DOHH2 (cell line): ENCODE measurements at regions not wholly inside any gene's neighbourhood (a gene's known extent, or its start where the extent isn't known, plus 50 kb on each side); places are given as distances from the start of the nearest gene placed in this dataset.

ENCODE experiments used
- H3F3A ChIP-seq: fragments of 200-600 bp; sonication (generic), shearing (Covaris generic); 2 replicates; pipeline ENCODE4 v1.6.0; 2016; ENCODE audit warnings: antibody characterized with exemption, mild to moderate bottlenecking; ENCODE audit not compliant: control insufficient read depth, insufficient read depth
- H3K27ac ChIP-seq: fragments of 200-600 bp; sonication (generic); 2 replicates; pipeline ENCODE4 v1.5.1; 2014; ENCODE audit warnings: low read depth, mild to moderate bottlenecking, low read length, moderate library complexity
- H3K27me3 ChIP-seq: fragments of 200-600 bp; sonication (generic); 2 replicates; pipeline ENCODE4 v1.6.1; 2014; ENCODE audit warnings: mild to moderate bottlenecking, low read length, mixed read lengths; ENCODE audit not compliant: control insufficient read depth
- H3K36me3 ChIP-seq: fragments of 200-600 bp; sonication (generic); 2 replicates; pipeline ENCODE4 v1.6.1; 2014; ENCODE audit warnings: mild to moderate bottlenecking, low read length, moderate library complexity, mixed read lengths; ENCODE audit not compliant: control insufficient read depth
- H3K4me1 ChIP-seq: fragments of 200-600 bp; sonication (generic); 2 replicates; pipeline ENCODE4 v1.6.1; 2014; ENCODE audit warnings: mild to moderate bottlenecking, low read length, mixed read lengths; ENCODE audit not compliant: control insufficient read depth
- H3K4me2 ChIP-seq: fragments of 200-600 bp; sonication (generic); 2 replicates; pipeline ENCODE4 v1.6.0; 2014; ENCODE audit warnings: mild to moderate bottlenecking, low read length, moderate library complexity
- H3K4me3 ChIP-seq: fragments of 200-600 bp; sonication (generic); 2 replicates; pipeline ENCODE4 v1.5.1; 2014; ENCODE audit warnings: mild to moderate bottlenecking, low read length, mixed read lengths
- H3K79me2 ChIP-seq: fragments of 200-600 bp; sonication (generic); 2 replicates; pipeline ENCODE4 v1.6.1; 2014; ENCODE audit warnings: mild to moderate bottlenecking, low read length, mixed read lengths; ENCODE audit not compliant: control insufficient read depth
- H3K9me2 ChIP-seq: fragments of 200-600 bp; sonication (generic); replicated peaks from 2 replicates; pipeline ENCODE4 v1.6.1; 2014; ENCODE audit warnings: mild to moderate bottlenecking, low read length, mixed read lengths; ENCODE audit not compliant: control insufficient read depth
- H3K9me3 ChIP-seq: fragments of 200-600 bp; sonication (generic); 2 replicates; pipeline ENCODE4 v1.6.1; 2014; ENCODE audit warnings: antibody characterized with exemption, low read length, mixed read lengths; ENCODE audit not compliant: control insufficient read depth, insufficient read depth
- H4K20me1 ChIP-seq: fragments of 200-600 bp; sonication (generic); 2 replicates; pipeline ENCODE4 v1.6.0; 2014; ENCODE audit warnings: low read depth, mild to moderate bottlenecking, antibody characterized with exemption, low read length, moderate library complexity; ENCODE audit not compliant: control insufficient read depth, insufficient read depth
- CTCF ChIP-seq: fragments of 200-600 bp; sonication (generic); IDR thresholded peaks from one replicate; pipeline ENCODE4 v1.5.1; 2014; ENCODE audit warnings: antibody characterized with exemption, mild to moderate bottlenecking, low read depth, low read length; ENCODE audit not compliant: poor library complexity, severe bottlenecking
- EZH2phosphoT487 ChIP-seq: fragments of 200-600 bp; sonication (generic); IDR thresholded peaks from 2 replicates; pipeline ENCODE4 v1.6.1; 2017; ENCODE audit warnings: borderline replicate concordance, mild to moderate bottlenecking, antibody characterized with exemption, low read length, moderate library complexity, mixed read lengths

DNA sequence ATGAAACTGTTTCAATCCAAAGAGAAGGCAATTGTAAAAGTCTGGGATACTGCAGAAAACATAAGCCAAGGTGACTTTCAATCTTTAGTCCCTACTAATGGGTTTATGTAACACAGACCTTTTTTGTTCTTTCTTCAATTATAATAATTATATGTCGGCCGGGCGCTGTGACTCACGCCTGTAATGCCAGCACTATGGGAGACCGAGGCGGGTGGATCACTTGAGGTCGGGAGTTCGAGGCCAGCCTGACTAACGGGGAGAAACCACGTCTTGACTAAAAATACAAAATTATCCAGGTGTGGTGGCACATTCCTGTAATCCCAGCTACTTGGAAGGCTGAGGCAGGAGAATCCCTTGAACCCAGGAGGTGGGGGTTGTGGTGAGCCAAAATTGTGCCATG, 489.8 kb upstream of the CTSO start:
- H3F3A ChIP-seq, result no peaks in the 10 kb centered on the region
- no peaks in the 10 kb centered on the region for H3K9me3 ChIP-seq
- no peaks in the 10 kb centered on the region for H4K20me1 ChIP-seq
- H3K36me3 ChIP-seq, result no peaks in the 10 kb centered on the region
- no peak overlapping the region for H3K27ac ChIP-seq
- no peaks in the 10 kb centered on the region for H3K79me2 ChIP-seq
- no peak overlapping the region for H3K4me2 ChIP-seq
- no peak overlapping the region for H3K4me3 ChIP-seq
- no peaks in the 10 kb centered on the region for H3K4me1 ChIP-seq
- H3K27me3 ChIP-seq, result no peaks in the 10 kb centered on the region
- no peaks in the 10 kb centered on the region for H3K9me2 ChIP-seq
- TF ChIP-seq EZH2phosphoT487 (no peak), CTCF (no peak)

DNA sequence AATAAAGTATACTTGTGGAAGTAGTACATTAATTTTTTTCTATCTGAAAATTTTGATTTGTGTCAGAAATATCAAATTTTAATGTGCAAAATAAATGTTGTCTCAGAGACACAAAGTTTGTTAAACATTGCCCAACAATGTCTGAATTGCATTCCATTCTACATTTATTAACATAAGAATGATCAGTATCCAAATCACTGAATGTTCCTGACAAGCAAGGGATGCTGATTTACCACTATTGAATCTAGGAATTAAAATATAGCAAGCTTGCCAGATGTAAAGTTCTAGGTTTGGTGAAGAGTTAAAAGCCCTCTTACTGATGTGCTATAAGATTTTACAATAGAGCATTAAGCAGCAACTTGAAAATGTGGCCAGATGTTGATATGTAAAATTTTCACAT, 489.2 kb upstream of the CTSO start:
- H3K4me2 ChIP-seq, result no peak overlapping the region
- H3K27me3 ChIP-seq, result no peaks in the 10 kb centered on the region
- no peaks in the 10 kb centered on the region for H3K9me3 ChIP-seq
- no peaks in the 10 kb centered on the region for H3K9me2 ChIP-seq
- no peaks in the 10 kb centered on the region for H3K4me1 ChIP-seq
- no peaks in the 10 kb centered on the region for H3K36me3 ChIP-seq
- no peaks in the 10 kb centered on the region for H3F3A ChIP-seq
- TF ChIP-seq CTCF (no peak), EZH2phosphoT487 (no peak)
- no peak overlapping the region for H3K4me3 ChIP-seq
- H3K79me2 ChIP-seq, result no peaks in the 10 kb centered on the region
- no peak overlapping the region for H3K27ac ChIP-seq
- no peaks in the 10 kb centered on the region for H4K20me1 ChIP-seq

DNA sequence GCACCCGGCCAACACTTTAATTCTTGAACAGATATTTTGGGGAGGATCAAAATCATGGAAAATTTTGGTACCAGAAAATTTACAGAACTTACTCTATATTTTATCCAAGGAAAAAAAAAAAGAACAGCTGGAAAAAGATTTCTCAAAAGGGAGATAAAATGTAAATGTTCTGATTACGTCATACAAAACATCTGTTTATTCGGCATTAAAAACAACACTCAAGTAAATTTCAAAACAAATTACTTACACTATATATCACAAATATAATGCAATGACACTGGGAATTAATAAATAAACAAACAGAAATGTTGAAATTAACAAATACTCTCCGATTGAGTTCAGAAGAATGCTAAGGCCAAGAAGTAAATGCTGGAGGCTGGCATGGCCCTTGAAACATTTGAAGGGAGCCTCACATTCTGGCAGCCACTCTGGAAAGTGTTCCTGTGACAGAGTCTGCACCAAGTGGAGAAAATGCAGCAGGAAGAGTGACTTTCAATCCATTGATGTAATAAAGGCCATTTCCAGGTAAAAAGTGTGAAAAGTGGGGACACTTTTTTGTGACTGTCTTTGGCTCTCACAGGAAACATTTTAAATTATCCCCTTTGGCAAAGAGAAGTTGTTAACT, 486.0 kb upstream of the CTSO start:
- H3F3A ChIP-seq, result no peaks in the 10 kb centered on the region
- H3K36me3 ChIP-seq, result no peaks in the 10 kb centered on the region
- no peak overlapping the region for H3K4me2 ChIP-seq
- H3K9me3 ChIP-seq, result no peaks in the 10 kb centered on the region
- TF ChIP-seq EZH2phosphoT487 (no peak), CTCF (no peak)
- no peaks in the 10 kb centered on the region for H3K79me2 ChIP-seq
- H3K9me2 ChIP-seq, result no peaks in the 10 kb centered on the region
- no peaks in the 10 kb centered on the region for H4K20me1 ChIP-seq
- no peak overlapping the region for H3K27ac ChIP-seq
- H3K4me3 ChIP-seq, result no peak overlapping the region
- no peaks in the 10 kb centered on the region for H3K27me3 ChIP-seq
- no peaks in the 10 kb centered on the region for H3K4me1 ChIP-seq

DNA sequence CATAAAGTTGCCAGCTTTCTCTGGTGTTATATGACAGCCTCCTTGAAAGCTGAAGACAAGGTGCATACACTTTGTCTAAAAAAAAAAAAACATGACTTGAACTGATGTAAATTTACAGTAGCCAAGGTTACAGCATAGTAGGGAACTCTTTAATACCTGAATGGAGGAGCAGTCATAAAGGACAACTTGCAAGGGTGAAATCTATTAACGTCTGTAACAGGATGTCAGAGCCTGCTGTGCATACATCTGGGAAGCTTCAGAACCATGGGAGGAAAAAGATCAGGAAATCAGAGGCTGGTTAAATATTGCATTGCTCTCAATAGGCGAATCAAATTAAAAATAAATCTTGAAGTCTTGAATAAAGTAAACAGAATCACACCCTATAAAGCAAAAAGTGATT, 484.0 kb upstream of the CTSO start:
- H3K9me3 ChIP-seq, result no peaks in the 10 kb centered on the region
- no peaks in the 10 kb centered on the region for H3K36me3 ChIP-seq
- no peaks in the 10 kb centered on the region for H3F3A ChIP-seq
- H4K20me1 ChIP-seq, result no peaks in the 10 kb centered on the region
- H3K79me2 ChIP-seq, result no peaks in the 10 kb centered on the region
- H3K4me1 ChIP-seq, result no peaks in the 10 kb centered on the region
- no peaks in the 10 kb centered on the region for H3K9me2 ChIP-seq
- no peak overlapping the region for H3K27ac ChIP-seq
- TF ChIP-seq EZH2phosphoT487 (no peak), CTCF (no peak)
- H3K4me2 ChIP-seq, result no peak overlapping the region
- no peaks in the 10 kb centered on the region for H3K27me3 ChIP-seq
- no peak overlapping the region for H3K4me3 ChIP-seq
